Body of pancreas (tissue), 4 donors: ENCODE measurements at regions not wholly inside any gene's neighbourhood (a gene's known extent, or its start where the extent isn't known, plus 50 kb on each side); places are given as distances from the start of the nearest gene placed in this dataset.

Source experiments
- POLR2A ChIP-seq, 3 donors: fragments of 450-650 bp; IDR thresholded peaks; one replicate each; pipeline ENCODE4 v1.6.1; 2016; ENCODE audit warnings: antibody characterized with exemption in 3 of 3, mild to moderate bottlenecking in 2 of 3
- TF ChIP-seq, protein P1 (sequence below), 7 experiments: fragments of 450-650 bp in 4 of 7; fragments of 200-600 bp in 3 of 7; sonication (generic) in 3 of 7; IDR thresholded peaks; one replicate each; pipeline ENCODE4 v1.5.1; 2016 to 2019; ENCODE audit warnings: antibody characterized with exemption in 7 of 7

DNA sequence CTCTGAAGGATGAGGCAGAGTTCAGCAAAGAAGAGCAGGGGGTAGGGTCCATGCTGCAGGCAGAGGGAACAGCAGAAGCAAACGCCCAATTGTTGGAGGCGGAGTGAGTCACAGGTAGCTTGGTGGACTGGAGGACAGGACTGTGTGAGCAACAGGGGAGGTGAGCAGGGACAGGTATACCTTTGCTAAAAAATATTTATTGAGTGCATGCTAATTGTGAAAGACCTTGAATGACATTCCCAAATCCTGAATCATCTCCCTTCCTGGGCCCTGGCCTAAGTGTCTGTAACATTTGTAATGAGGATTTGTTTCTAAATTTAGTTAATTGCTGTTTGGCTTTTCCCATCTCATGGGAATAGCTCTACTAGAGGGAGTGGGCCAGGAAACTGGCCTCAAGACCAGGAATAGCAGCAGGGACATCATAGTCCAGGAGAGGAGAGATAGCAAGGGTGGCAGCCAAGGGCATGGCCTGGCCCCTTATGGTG lies 123.7 kb downstream of the FOXD2 start:
- TF ChIP-seq, protein P1, sequence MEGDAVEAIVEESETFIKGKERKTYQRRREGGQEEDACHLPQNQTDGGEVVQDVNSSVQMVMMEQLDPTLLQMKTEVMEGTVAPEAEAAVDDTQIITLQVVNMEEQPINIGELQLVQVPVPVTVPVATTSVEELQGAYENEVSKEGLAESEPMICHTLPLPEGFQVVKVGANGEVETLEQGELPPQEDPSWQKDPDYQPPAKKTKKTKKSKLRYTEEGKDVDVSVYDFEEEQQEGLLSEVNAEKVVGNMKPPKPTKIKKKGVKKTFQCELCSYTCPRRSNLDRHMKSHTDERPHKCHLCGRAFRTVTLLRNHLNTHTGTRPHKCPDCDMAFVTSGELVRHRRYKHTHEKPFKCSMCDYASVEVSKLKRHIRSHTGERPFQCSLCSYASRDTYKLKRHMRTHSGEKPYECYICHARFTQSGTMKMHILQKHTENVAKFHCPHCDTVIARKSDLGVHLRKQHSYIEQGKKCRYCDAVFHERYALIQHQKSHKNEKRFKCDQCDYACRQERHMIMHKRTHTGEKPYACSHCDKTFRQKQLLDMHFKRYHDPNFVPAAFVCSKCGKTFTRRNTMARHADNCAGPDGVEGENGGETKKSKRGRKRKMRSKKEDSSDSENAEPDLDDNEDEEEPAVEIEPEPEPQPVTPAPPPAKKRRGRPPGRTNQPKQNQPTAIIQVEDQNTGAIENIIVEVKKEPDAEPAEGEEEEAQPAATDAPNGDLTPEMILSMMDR (IDR thresholded peaks at IDR 0.05), result no peak
- TF ChIP-seq POLR2A (IDR thresholded peaks at IDR 0.05), result no peak
